Neural cell (in vitro differentiated cells): ENCODE measurements at regions not wholly inside any gene's neighbourhood (a gene's known extent, or its start where the extent isn't known, plus 50 kb on each side); places are given as distances from the start of the nearest gene placed in this dataset.

Experiments
- H2AFZ ChIP-seq: fragments of 200-600, 300-800 bp; sonication (generic), shearing (Covaris generic); 2 replicates; pipeline ENCODE4 v1.6.0; 2014; ENCODE audit warnings: low read depth, mild to moderate bottlenecking, antibody characterized with exemption, low read length, moderate library complexity
- H3F3A ChIP-seq: fragments of 200-600 bp; shearing (Covaris generic); 2 replicates; pipeline ENCODE4 v1.6.1; 2016; ENCODE audit warnings: mild to moderate bottlenecking, moderate library complexity, mixed read lengths, antibody characterized with exemption, low read length; ENCODE audit not compliant: insufficient read depth, poor library complexity, severe bottlenecking
- H3K27ac ChIP-seq: fragments of 200-600, 300-800 bp; sonication (generic), shearing (Covaris generic); 2 replicates; pipeline ENCODE4 v1.5.1; 2014; ENCODE audit warnings: mild to moderate bottlenecking, low read length, moderate library complexity
- H3K27me3 ChIP-seq: fragments of 300-800, 200-600 bp; sonication (generic), shearing (Covaris generic); 2 replicates; pipeline ENCODE4 v1.6.0; 2014; ENCODE audit warnings: mild to moderate bottlenecking, low read depth, low read length, moderate library complexity; ENCODE audit not compliant: insufficient read depth
- H3K36me3 ChIP-seq: fragments of 300-800, 200-600 bp; sonication (generic), shearing (Covaris generic); 2 replicates; pipeline ENCODE4 v1.5.1; 2014; ENCODE audit warnings: mild to moderate bottlenecking, antibody characterized with exemption, low read length, moderate library complexity; ENCODE audit not compliant: insufficient read depth
- H3K4me2 ChIP-seq: fragments of 300-800, 200-600 bp; sonication (generic), shearing (Covaris generic); 2 replicates; pipeline ENCODE4 v1.6.0; 2014; ENCODE audit warnings: mild to moderate bottlenecking, low read length
- H3K4me3 ChIP-seq: fragments of 300-800, 200-600 bp; sonication (generic), shearing (Covaris generic); 2 replicates; pipeline ENCODE4 v1.5.1; 2014; ENCODE audit warnings: mild to moderate bottlenecking, low read length, moderate library complexity
- H3K79me2 ChIP-seq: fragments of 200-600 bp; shearing (Covaris generic); replicated peaks from 2 replicates; pipeline ENCODE4 v1.6.0; 2014; ENCODE audit warnings: mild to moderate bottlenecking, low read length, moderate library complexity; ENCODE audit not compliant: insufficient read depth
- H3K9ac ChIP-seq: fragments of 300-800, 200-600 bp; sonication (generic), shearing (Covaris generic); 2 replicates; pipeline ENCODE4 v1.6.1; 2016; ENCODE audit warnings: mild to moderate bottlenecking, low read length, mixed read lengths
- H3K9me2 ChIP-seq: fragments of 200-600 bp; shearing (Covaris generic); 2 replicates; pipeline ENCODE4 v1.6.1; 2016; ENCODE audit warnings: mild to moderate bottlenecking, low read length, mixed read lengths; ENCODE audit not compliant: insufficient read depth
- H3K9me3 ChIP-seq: fragments of 200-600, 300-800 bp; sonication (generic), shearing (Covaris generic); 2 replicates; pipeline ENCODE4 v1.6.1; 2016; ENCODE audit warnings: mild to moderate bottlenecking, mixed run types, low read length, moderate library complexity, mixed read lengths
- H4K20me1 ChIP-seq: fragments of 200-600 bp; shearing (Covaris generic); 2 replicates; pipeline ENCODE4 v1.6.1; 2016; ENCODE audit warnings: mild to moderate bottlenecking, mixed run types; ENCODE audit not compliant: insufficient read depth
- EP300 ChIP-seq: fragments of 450-650 bp; conservative IDR thresholded peaks from 2 replicates; pipeline ENCODE4 v1.6.1; 2014; ENCODE audit warnings: antibody characterized with exemption, mild to moderate bottlenecking, moderate library complexity; ENCODE audit not compliant: poor library complexity, severe bottlenecking
- EZH2 ChIP-seq: fragments of 200-600, 300-800 bp; shearing (Covaris generic), sonication (generic); IDR thresholded peaks from 2 replicates; pipeline ENCODE4 v1.6.1; 2014; ENCODE audit warnings: antibody characterized with exemption, low read length, borderline replicate concordance, mild to moderate bottlenecking; ENCODE audit not compliant: insufficient read depth, poor library complexity, severe bottlenecking
- MXI1 ChIP-seq: fragments of 450-650 bp; conservative IDR thresholded peaks from 2 replicates; pipeline ENCODE4 v1.6.1; 2014; ENCODE audit warnings: antibody characterized with exemption, mild to moderate bottlenecking; ENCODE audit not compliant: poor library complexity, severe bottlenecking
- POLR2AphosphoS5 ChIP-seq: IDR thresholded peaks from 2 replicates; pipeline ENCODE4 v1.6.1; 2012
- RAD21 ChIP-seq: fragments of 450-650 bp; conservative IDR thresholded peaks from 2 replicates; pipeline ENCODE4 v1.6.1; 2014; ENCODE audit warnings: antibody characterized with exemption, mild to moderate bottlenecking, moderate library complexity
- SMC3 ChIP-seq: fragments of 450-650 bp; conservative IDR thresholded peaks from 2 replicates; pipeline ENCODE4 v1.6.1; 2014; ENCODE audit warnings: antibody characterized with exemption, mild to moderate bottlenecking, moderate library complexity; ENCODE audit not compliant: poor library complexity
- TAF1 ChIP-seq: IDR thresholded peaks from 2 replicates; pipeline ENCODE4 v1.6.1; 2012; ENCODE audit warnings: low read depth
- TF ChIP-seq, protein P1 (sequence below): fragments of 450-650 bp; IDR thresholded peaks from 2 replicates; pipeline ENCODE4 v1.5.1; 2014; ENCODE audit warnings: antibody characterized with exemption, mild to moderate bottlenecking, moderate library complexity; ENCODE audit not compliant: poor library complexity, severe bottlenecking
- TF ChIP-seq, protein P2 (sequence below): IDR thresholded peaks from 2 replicates; pipeline ENCODE4 v1.6.1; 2012; ENCODE audit warnings: borderline replicate concordance

GRCh38 chr15:96086164-96086563 is 244.3 kb upstream of the NR2F2 start:
- Histone ChIP-seq H4K20me1 (no peaks in the 10 kb centered on the region), H3K4me2 (no peak overlapping the region), H3K79me2 (no peaks in the 10 kb centered on the region), H3K4me3 (no peak overlapping the region), H3K36me3 (no peaks in the 10 kb centered on the region), H3K27me3 (peaks cover 59% of the 10 kb centered on the region), H2AFZ (no peak overlapping the region), H3K9me3 (no peaks in the 10 kb centered on the region), H3K9ac (no peak overlapping the region), H3K9me2 (no peaks in the 10 kb centered on the region), H3K27ac (no peak overlapping the region), H3F3A (no peaks in the 10 kb centered on the region)
- TF ChIP-seq TAF1, result no peak
- TF ChIP-seq, protein P1, sequence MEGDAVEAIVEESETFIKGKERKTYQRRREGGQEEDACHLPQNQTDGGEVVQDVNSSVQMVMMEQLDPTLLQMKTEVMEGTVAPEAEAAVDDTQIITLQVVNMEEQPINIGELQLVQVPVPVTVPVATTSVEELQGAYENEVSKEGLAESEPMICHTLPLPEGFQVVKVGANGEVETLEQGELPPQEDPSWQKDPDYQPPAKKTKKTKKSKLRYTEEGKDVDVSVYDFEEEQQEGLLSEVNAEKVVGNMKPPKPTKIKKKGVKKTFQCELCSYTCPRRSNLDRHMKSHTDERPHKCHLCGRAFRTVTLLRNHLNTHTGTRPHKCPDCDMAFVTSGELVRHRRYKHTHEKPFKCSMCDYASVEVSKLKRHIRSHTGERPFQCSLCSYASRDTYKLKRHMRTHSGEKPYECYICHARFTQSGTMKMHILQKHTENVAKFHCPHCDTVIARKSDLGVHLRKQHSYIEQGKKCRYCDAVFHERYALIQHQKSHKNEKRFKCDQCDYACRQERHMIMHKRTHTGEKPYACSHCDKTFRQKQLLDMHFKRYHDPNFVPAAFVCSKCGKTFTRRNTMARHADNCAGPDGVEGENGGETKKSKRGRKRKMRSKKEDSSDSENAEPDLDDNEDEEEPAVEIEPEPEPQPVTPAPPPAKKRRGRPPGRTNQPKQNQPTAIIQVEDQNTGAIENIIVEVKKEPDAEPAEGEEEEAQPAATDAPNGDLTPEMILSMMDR, result no peak
- TF ChIP-seq, protein P2, sequence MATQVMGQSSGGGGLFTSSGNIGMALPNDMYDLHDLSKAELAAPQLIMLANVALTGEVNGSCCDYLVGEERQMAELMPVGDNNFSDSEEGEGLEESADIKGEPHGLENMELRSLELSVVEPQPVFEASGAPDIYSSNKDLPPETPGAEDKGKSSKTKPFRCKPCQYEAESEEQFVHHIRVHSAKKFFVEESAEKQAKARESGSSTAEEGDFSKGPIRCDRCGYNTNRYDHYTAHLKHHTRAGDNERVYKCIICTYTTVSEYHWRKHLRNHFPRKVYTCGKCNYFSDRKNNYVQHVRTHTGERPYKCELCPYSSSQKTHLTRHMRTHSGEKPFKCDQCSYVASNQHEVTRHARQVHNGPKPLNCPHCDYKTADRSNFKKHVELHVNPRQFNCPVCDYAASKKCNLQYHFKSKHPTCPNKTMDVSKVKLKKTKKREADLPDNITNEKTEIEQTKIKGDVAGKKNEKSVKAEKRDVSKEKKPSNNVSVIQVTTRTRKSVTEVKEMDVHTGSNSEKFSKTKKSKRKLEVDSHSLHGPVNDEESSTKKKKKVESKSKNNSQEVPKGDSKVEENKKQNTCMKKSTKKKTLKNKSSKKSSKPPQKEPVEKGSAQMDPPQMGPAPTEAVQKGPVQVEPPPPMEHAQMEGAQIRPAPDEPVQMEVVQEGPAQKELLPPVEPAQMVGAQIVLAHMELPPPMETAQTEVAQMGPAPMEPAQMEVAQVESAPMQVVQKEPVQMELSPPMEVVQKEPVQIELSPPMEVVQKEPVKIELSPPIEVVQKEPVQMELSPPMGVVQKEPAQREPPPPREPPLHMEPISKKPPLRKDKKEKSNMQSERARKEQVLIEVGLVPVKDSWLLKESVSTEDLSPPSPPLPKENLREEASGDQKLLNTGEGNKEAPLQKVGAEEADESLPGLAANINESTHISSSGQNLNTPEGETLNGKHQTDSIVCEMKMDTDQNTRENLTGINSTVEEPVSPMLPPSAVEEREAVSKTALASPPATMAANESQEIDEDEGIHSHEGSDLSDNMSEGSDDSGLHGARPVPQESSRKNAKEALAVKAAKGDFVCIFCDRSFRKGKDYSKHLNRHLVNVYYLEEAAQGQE, result no peak
- TF ChIP-seq MXI1, result no peak
- no peak for TF ChIP-seq SMC3
- no peak for TF ChIP-seq RAD21
- TF ChIP-seq EP300, result no peak
- no peak for TF ChIP-seq POLR2AphosphoS5
- TF ChIP-seq EZH2, result no peak

- no peaks in the 10 kb centered on the region for H3K79me2 ChIP-seq
- no peaks in the 10 kb centered on the region for H3K9me2 ChIP-seq
- H4K20me1 ChIP-seq, result no peaks in the 10 kb centered on the region
- peaks cover 57% of the 10 kb centered on the region for H3K27me3 ChIP-seq
- H3K9me3 ChIP-seq, result no peaks in the 10 kb centered on the region
- no peak overlapping the region for H3K4me3 ChIP-seq
- H2AFZ ChIP-seq, result no peak overlapping the region
- H3K9ac ChIP-seq, result no peak overlapping the region
- no peaks in the 10 kb centered on the region for H3K36me3 ChIP-seq
- H3K4me2 ChIP-seq, result no peak overlapping the region
- TF ChIP-seq SMC3 (no peak), TAF1 (no peak), RAD21 (no peak), EP300 (no peak), EZH2 (no peak), MXI1 (no peak), POLR2AphosphoS5 (no peak)
- TF ChIP-seq, protein P1, result no peak
- TF ChIP-seq, protein P2, result no peak
- H3F3A ChIP-seq, result no peaks in the 10 kb centered on the region
- no peak overlapping the region for H3K27ac ChIP-seq
These were observed 243.2 kb upstream of the NR2F2 start for GRCh38 chr15:96087180-96087884.
